ENCODE measurements at regions not wholly inside any gene's neighbourhood (a gene's known extent, or its start where the extent isn't known, plus 50 kb on each side); places are given as distances from the start of the nearest gene placed in this dataset.

- ChIA-PET POLR2A (no interaction called here), CTCF (ENCODE audit: low intra/inter-chr PET ratio, low total read pairs) (no interaction called here)
- Histone ChIP-seq H3K4me3 (replicated peaks in 1 of 3; ENCODE audit: insufficient read depth in 1 of 3, low read depth in 2 of 3, low read length in 3 of 3) (no peak overlapping the region), H3K9ac (ENCODE audit: insufficient read depth, low read depth, low read length) (no peak overlapping the region), H3K4me2 (ENCODE audit: low read depth, low read length) (no peak overlapping the region), H3K36me3 (replicated peaks in 1 of 2; ENCODE audit: control insufficient read depth in 1 of 2, insufficient read depth in 2 of 2, low read length in 2 of 2) (no peaks in the 10 kb centered on the region), H3K9me3 (ENCODE audit: low read length) (no peaks in the 10 kb centered on the region), H3K79me2 (ENCODE audit: insufficient read depth, low read length) (no peaks in the 10 kb centered on the region), H3K27me3 (ENCODE audit: control insufficient read depth in 1 of 2, insufficient read depth in 2 of 2, low read length in 2 of 2) (no peaks in the 10 kb centered on the region), H3K27ac (ENCODE audit: extremely low read length, insufficient read depth, low read length) (no peak overlapping the region), H4K20me1 (ENCODE audit: insufficient read depth, low read length) (no peaks in the 10 kb centered on the region), H3K4me1 (ENCODE audit: insufficient read depth, low read length) (no peaks in the 10 kb centered on the region), H2AFZ (ENCODE audit: low read length) (no peak overlapping the region)
- DNase-seq (ENCODE audit: low spot score) (no peak), ATAC-seq (no peak), FAIRE-seq (no peak)
- WGBS (ENCODE audit: low lambda C conversion rate), result 26% methylated on average over 3 of the region's 3 CpGs
- intact Hi-C loops (cut with micrococcal nuclease; ENCODE audit: unreplicated experiment), result no loop called here
- TF ChIP-seq ZNF17 (CRISPR knock-in tag; IDR thresholded peaks at IDR 0.05) (no peak), SP2 (CRISPR knock-in tag; IDR thresholded peaks at IDR 0.05) (no peak), RFXAP (CRISPR knock-in tag; IDR thresholded peaks at IDR 0.05; ENCODE audit: borderline replicate concordance) (no peak), CEBPB (IDR thresholded peaks at IDR 0.05; ENCODE audit: borderline replicate concordance, low read depth, low read length) (peak; percentile 67; the same call in 1 of the 2 replicates), HCFC1 (IDR thresholded peaks at IDR 0.05; ENCODE audit: low read depth, low read length) (no peak), ZNF777 (CRISPR knock-in tag; IDR thresholded peaks at IDR 0.05) (no peak), ZNF780A (CRISPR knock-in tag; IDR thresholded peaks at IDR 0.05) (no peak)
- BruUV-seq (replicated peaks), result no TSS peak
- in situ Hi-C loops (cut with HindIII; ENCODE audit: extremely low pct_ligation_motif_present, low pct_unique_long_range_greater_than_20kb), result no loop called here
Measured at GRCh38 chr4:180141734-180142133, 2101.5 kb upstream of the TENM3 start.

DNA sequence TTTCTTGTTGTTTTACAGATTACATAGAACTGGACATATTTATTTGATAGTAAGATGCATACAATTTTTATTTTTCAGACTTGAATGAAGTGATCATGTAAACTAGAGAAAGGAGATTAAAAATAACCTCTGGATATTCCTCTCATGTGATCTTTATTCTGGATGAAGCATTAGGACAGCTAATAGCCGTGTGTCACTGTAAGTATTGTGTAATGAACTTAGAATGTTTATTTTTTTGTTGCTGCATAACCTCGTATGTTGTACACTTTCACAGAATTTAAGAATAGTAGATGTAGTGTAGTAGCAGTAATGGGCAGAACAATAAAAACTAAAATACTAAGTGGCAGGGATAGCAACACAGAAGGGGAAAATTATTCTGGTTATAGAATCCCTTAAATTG lies 2094.5 kb upstream of the TENM3 start:
- 0% methylated on average over 2 of the region's 2 CpGs for WGBS (ENCODE audit: low lambda C conversion rate)
- TF ChIP-seq, protein P1, sequence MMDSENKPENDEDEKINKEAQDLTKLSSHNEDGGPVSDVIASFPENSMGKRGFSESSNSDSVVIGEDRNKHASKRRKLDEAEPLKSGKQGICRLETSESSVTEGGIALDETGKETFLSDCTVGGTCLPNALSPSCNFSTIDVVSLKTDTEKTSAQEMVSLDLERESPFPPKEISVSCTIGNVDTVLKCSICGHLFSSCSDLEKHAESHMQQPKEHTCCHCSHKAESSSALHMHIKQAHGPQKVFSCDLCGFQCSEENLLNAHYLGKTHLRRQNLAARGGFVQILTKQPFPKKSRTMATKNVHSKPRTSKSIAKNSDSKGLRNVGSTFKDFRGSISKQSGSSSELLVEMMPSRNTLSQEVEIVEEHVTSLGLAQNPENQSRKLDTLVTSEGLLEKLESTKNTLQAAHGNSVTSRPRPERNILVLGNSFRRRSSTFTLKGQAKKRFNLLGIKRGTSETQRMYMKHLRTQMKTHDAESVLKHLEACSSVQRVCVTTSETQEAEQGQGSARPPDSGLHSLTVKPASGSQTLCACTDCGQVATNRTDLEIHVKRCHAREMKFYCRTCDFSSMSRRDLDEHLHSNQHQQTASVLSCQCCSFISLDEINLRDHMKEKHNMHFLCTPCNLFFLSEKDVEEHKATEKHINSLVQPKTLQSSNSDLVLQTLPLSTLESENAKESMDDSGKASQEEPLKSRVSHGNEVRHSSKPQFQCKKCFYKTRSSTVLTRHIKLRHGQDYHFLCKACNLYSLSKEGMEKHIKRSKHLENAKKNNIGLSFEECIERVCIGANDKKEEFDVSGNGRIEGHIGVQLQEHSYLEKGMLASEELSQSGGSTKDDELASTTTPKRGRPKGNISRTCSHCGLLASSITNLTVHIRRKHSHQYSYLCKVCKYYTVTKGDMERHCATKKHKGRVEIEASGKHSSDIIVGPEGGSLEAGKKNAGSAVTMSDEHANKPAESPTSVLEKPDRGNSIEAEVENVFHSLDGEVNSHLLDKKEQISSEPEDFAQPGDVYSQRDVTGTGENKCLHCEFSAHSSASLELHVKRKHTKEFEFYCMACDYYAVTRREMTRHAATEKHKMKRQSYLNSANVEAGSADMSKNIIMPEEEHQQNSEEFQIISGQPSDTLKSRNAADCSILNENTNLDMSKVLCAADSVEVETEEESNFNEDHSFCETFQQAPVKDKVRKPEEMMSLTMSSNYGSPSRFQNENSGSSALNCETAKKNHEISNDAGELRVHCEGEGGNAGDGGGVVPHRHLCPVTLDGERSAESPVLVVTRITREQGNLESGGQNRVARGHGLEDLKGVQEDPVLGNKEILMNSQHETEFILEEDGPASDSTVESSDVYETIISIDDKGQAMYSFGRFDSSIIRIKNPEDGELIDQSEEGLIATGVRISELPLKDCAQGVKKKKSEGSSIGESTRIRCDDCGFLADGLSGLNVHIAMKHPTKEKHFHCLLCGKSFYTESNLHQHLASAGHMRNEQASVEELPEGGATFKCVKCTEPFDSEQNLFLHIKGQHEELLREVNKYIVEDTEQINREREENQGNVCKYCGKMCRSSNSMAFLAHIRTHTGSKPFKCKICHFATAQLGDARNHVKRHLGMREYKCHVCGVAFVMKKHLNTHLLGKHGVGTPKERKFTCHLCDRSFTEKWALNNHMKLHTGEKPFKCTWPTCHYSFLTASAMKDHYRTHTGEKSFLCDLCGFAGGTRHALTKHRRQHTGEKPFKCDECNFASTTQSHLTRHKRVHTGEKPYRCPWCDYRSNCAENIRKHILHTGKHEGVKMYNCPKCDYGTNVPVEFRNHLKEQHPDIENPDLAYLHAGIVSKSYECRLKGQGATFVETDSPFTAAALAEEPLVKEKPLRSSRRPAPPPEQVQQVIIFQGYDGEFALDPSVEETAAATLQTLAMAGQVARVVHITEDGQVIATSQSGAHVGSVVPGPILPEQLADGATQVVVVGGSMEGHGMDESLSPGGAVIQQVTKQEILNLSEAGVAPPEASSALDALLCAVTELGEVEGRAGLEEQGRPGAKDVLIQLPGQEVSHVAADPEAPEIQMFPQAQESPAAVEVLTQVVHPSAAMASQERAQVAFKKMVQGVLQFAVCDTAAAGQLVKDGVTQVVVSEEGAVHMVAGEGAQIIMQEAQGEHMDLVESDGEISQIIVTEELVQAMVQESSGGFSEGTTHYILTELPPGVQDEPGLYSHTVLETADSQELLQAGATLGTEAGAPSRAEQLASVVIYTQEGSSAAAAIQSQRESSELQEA (CRISPR knock-in tag; IDR thresholded peaks at IDR 0.05; ENCODE audit: not compliant biosample characterization), result no peak
- TF ChIP-seq DMAP1 (CRISPR knock-in tag; IDR thresholded peaks at IDR 0.05), result no peak
- no peak for TF ChIP-seq HNF4G (IDR thresholded peaks at IDR 0.05; ENCODE audit: borderline replicate concordance, low read depth, low read length)
- TF ChIP-seq HNF4G (CRISPR knock-in tag; IDR thresholded peaks at IDR 0.05; ENCODE audit: borderline replicate concordance, low read depth), result no peak
- no peak for TF ChIP-seq ZNF567 (CRISPR knock-in tag; IDR thresholded peaks at IDR 0.05; ENCODE audit: borderline replicate concordance)
- no peak for TF ChIP-seq ZNF672 (CRISPR knock-in tag; IDR thresholded peaks at IDR 0.05)
- no peak for TF ChIP-seq MED1 (CRISPR knock-in tag; IDR thresholded peaks at IDR 0.05)

More for the DNA sequence above, 2094.5 kb upstream of the TENM3 start:
- H3K9ac ChIP-seq (ENCODE audit: insufficient read depth, low read depth, low read length), result no peak overlapping the region
- no peak overlapping the region for H3K27ac ChIP-seq (ENCODE audit: extremely low read length, insufficient read depth, low read length)
- no peak overlapping the region for H3K4me3 ChIP-seq (replicated peaks in 1 of 3; ENCODE audit: insufficient read depth in 1 of 3, low read depth in 2 of 3, low read length in 3 of 3)
- H3K9me3 ChIP-seq (ENCODE audit: low read length), result no peaks in the 10 kb centered on the region
- intact Hi-C loops (cut with micrococcal nuclease; ENCODE audit: unreplicated experiment), result no loop called here
- no peak for DNase-seq (ENCODE audit: low spot score)
- ATAC-seq, result no peak
- in situ Hi-C loops (cut with HindIII; ENCODE audit: extremely low pct_ligation_motif_present, low pct_unique_long_range_greater_than_20kb), result no loop called here
- H3K4me2 ChIP-seq (ENCODE audit: low read depth, low read length), result no peak overlapping the region
- BruUV-seq (replicated peaks), result no TSS peak
- no peak for FAIRE-seq
- no peaks in the 10 kb centered on the region for H4K20me1 ChIP-seq (ENCODE audit: insufficient read depth, low read length)
- H3K79me2 ChIP-seq (ENCODE audit: insufficient read depth, low read length), result no peaks in the 10 kb centered on the region
- ChIA-PET CTCF (ENCODE audit: low intra/inter-chr PET ratio, low total read pairs) (no interaction called here), POLR2A (no interaction called here)
- H2AFZ ChIP-seq (ENCODE audit: low read length), result no peak overlapping the region
- H3K36me3 ChIP-seq (replicated peaks in 1 of 2; ENCODE audit: control insufficient read depth in 1 of 2, insufficient read depth in 2 of 2, low read length in 2 of 2), result no peaks in the 10 kb centered on the region
- H3K27me3 ChIP-seq (ENCODE audit: control insufficient read depth in 1 of 2, insufficient read depth in 2 of 2, low read length in 2 of 2), result no peaks in the 10 kb centered on the region; a peak in 1 of 5 replicates
- no peaks in the 10 kb centered on the region for H3K4me1 ChIP-seq (ENCODE audit: insufficient read depth, low read length)

All from HepG2 (cell line).